HG03439 (cell line): ENCODE measurements at regions not wholly inside any gene's neighbourhood (a gene's known extent, or its start where the extent isn't known, plus 50 kb on each side); places are given as distances from the start of the nearest gene placed in this dataset.
"Not testable (repeated sequence)": the region's sequence is repeated elsewhere in the genome, so short reads cannot be mapped to it uniquely, and the experiment has no call there.

Experiments
- ATAC-seq: cut with Tn5 transposase; IDR thresholded peaks from one replicate; pipeline ENCODE4 v1.9.1; 2021; ENCODE audit warnings: mild to moderate bottlenecking, moderate library complexity; ENCODE audit not compliant: unreplicated experiment

DNA sequence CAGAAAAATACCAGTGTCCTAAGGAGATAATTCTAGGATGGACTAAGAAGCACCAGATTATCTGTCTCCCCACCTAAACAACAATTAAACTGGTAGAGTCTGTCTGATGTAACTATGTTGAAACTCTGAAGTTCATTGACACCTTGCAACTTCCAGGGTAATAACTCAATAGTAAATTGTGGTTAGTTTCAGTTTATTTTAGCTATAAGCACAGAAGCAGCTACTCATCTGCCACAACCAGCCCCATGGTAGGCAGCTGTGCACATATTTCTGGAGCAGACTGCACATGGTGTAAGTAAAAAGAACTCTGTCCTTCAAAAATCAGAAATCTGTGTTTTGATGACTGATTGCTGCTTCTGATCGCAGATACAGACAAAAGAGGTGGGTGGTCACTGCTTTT is 852.1 kb downstream of the CDH11 start:
- ATAC-seq, result no peak

DNA sequence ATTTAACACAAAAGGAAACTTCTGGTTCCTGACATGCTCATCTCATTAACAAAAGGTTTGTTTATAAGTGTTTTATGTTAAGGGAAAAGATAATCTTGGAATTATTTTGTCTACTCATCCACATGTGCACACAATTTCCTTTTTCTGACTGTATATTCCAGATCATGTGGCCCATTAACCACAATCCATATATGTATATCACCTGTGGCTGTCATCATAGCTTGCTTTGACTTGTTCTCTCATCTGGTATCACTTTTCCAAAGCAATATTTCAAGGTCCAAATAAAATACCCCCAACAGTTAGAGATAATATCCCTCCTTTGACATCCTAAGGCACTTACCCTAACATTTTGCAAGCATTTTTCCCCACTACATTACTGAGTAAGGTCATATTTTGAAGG is 856.1 kb downstream of the CDH11 start:
- no peak for ATAC-seq

GRCh38 chr16:64260631-64261401 is 861.0 kb downstream of the CDH11 start:
- not testable (repeated sequence) for ATAC-seq

GRCh38 chr16:64254443-64255367 is 867.2 kb downstream of the CDH11 start:
- no peak for ATAC-seq

DNA sequence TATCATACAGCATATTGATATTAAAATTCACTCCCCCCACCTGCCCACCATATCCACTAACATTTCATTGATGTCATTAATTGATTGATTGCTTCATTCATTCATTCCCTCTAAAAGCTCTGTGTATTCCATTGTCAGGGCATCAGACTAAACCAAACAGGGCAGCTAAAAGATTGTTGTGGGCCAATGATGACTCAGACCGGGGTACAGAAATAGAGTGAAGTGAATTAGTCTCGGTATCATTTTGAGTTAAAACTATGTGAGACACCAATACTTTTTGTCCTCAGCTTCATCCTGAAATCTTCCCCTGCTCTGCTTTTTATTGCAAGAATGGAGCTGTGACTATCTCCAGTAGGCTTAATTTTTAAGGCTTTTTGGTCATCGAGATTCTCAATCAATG is 868.3 kb downstream of the CDH11 start:
- ATAC-seq, result no peak

- ATAC-seq, result no peak
Observed at GRCh38 chr16:64253096-64253495, 868.8 kb downstream of the CDH11 start.

- ATAC-seq, result no peak
Observed at GRCh38 chr16:64251742-64252141, 870.1 kb downstream of the CDH11 start.

DNA sequence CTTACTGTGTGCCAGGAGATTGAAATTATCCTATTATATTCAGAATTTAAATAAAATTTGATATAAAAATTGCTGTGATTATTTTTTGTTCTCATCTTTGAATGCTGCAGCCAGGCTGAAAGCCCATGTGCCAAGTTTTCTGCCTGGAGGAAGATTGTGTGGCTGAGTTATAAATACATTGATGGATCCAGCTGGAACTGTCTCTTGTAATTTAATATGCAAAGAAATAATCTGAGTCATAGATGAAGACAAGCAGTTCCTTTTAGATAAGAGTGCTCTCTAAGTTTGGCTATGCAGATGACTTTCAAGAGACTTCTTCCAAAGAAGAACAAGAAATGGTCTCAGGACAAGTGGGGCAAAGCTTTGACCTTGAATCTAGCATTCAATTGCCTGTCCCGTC is 871.0 kb downstream of the CDH11 start:
- ATAC-seq, result no peak

GRCh38 chr16:64242492-64242891 is 879.4 kb downstream of the CDH11 start:
- no peak for ATAC-seq

- ATAC-seq, result no peak
Observed at GRCh38 chr16:64240586-64240985, 881.3 kb downstream of the CDH11 start.

DNA sequence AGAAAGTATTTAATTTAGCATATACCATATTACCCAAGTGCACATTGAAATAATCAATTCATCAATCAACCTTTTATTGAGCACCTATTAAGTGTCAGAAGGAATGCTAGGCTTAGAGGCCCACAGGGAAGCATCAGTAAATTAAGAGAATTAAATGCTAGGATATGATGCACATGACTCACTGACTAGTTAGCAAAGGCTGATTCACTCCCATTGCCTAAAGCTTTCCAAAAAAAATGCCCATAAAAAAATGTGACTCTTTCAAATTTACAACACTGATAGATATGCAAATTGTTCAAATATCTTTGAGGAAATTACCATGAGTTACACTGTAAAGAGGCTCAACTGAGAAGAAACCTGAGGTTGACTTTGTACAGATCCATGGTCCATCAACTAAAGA is 883.3 kb downstream of the CDH11 start:
- ATAC-seq, result no peak

DNA sequence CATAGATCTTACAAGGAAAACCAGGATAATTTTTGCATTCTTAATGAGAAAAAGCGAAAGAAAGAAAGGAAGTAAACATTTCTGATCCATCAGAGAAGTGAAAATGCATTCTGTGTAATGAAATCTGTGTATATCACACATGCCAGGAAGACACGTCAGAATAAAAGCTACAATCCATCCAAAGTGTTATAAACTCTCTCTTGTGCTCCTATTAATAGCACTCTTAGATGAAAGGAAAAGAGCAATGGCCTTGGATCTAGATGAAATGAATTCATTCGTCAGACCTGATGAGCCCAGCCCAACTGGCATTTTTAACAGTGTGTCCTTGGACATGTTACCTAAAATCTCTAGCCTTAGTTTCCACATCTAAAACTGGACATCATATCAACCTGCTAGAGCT is 885.5 kb downstream of the CDH11 start:
- no peak for ATAC-seq

DNA sequence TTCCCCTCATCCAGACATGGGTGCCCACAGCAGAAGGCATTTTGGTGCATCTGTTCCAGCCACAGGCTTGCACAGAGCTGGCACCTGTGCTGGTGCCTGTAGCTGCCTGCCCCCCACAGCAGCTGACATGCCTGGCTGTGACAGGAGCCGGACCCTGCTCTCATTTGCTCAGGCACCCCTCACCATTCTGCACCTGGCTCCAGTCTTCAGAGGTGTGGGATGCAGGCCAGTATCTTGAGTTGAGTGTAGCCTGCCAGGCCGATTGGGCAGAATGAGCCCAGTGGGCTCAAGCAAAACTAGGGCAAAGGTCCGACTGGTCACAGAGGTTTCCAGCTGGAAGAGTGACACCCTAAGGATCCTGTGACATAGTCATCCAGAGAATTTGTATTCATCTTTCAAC is 887.7 kb downstream of the CDH11 start:
- no peak for ATAC-seq

DNA sequence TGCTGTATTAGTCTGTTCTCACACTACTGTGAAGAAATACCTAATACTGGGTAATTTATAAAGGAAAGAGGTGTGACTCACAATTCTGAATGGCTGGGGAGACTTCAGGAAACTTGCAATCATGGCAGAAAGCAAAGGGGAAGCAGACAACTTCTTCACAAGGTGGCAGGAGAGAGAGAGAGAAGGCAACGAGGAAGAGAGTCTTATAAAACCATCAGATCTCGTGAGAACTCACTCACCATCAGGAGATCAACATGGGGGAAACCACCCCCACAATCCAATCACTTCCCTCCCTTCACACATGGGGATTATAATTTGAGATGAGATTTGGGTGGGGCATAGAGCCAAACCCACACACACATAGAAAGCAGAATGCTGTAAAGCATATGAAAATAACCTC is 896.2 kb downstream of the CDH11 start:
- no peak for ATAC-seq

- ATAC-seq, result no peak
Observed at GRCh38 chr16:64225036-64225435, 896.8 kb downstream of the CDH11 start.

DNA sequence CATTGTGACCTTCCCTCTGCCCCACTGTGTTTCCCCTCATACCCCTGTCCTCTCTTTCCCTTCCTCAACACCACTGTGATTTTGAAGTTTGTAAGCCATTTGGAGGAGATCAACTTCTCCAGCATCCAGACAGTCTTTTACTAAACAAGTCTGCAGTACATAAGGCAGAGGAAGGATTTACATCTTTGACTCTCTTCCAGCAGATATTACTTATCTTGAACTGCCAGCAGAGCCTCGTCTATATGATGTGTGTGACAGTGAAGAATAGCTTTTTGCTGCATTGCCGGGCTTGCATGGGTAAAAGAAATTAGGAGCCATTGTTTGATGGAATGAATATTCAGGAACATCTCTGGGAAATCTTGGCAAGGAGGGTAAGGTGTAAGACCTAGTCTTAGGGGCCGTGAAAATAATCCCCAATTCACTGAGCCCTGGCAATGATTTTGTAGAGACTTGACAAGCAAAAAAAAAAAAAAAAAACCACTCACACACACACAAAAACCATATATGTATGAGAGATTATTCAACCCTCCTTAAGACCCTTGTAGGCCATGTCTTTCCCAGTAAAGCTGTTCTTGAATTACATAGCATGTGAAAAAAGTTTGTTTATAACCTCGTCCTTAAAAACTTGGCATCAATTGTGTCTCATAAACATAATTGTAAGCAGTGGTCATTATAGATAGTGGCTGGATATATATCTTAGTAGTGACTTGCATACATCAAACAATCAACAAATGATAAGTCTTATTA is 903.9 kb downstream of the CDH11 start:
- no peak for ATAC-seq

GRCh38 chr16:64215730-64216129 is 906.1 kb downstream of the CDH11 start:
- ATAC-seq, result no peak

DNA sequence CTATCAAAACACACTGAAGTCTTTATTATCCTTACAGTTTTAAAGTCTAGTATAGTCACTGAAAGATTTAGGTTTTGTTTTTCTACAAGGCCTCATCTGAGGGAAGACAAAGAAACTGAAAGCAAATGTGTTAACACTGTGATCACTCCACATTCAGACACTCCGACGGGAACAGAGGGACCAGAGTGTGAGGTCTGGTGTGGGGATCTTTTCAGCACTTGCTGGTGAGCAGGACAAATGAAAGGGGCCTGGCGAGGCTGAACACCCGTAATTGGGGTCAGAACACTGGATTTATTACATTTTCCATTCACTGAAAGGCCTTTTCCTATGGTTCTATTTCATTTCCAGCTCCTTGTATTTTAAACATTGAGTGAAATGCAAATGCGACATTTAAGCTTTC is 910.5 kb downstream of the CDH11 start:
- no peak for ATAC-seq

DNA sequence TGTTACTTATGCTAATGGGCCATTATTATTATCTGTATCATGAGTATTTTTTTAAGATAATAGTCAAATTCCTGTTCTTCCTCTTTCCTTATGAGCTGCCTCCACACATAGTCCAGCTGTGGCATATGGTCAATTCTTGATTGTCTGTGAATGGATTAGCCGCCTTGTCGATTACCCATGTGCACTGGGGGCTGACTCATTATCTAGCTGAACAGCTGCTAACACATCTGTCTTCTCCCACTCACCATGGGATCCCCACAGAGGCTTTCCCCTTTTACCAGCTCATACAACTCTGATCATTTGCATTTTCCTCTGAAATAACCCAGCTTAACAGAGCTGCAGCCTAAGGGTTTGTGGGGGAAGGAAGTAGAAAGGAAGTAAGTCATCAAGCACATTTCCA is 915.0 kb downstream of the CDH11 start:
- no peak for ATAC-seq

DNA sequence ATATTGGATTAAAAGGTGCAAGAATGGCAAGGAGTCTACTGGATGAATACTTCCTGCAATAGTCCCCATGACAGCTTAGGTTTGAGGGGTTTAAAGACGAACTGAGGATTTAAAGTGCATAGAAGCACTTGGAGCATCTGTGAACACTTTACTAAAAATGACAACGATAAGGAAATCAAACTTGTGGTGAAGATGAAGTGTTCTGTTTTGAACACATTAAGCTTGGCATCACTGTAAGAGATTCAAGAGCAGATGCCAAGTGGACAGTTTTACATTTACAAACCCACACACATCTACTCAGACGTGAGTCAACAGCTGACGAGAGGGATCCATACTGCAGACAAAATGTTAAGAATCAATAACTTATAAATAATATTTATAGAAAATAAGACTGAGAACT is 918.7 kb downstream of the CDH11 start:
- no peak for ATAC-seq

GRCh38 chr16:64202571-64202970 is 919.3 kb downstream of the CDH11 start:
- ATAC-seq, result no peak
